Cardiac muscle cell (in vitro differentiated cells and primary cell): ENCODE measurements at regions not wholly inside any gene's neighbourhood (a gene's known extent, or its start where the extent isn't known, plus 50 kb on each side); places are given as distances from the start of the nearest gene placed in this dataset.

ENCODE experiments used
- DNase-seq, 2 donors: peaks; one replicate each; pipeline versions ENCODE4 v3.0.0 to v3.0.0-alpha.2; 2010 to 2017; ENCODE audit warnings: low read depth in 1 of 2, low spot score in 1 of 2
- H3K27ac ChIP-seq: fragments of 200-600 bp; sonication (generic); 2 replicates; pipeline ENCODE4 v1.5.1; 2016
- H3K27me3 ChIP-seq: fragments of 200-600 bp; sonication (generic); 2 replicates; pipeline ENCODE4 v1.6.0; 2016; ENCODE audit warnings: control low read depth
- H3K36me3 ChIP-seq: fragments of 200-600 bp; sonication (generic); 2 replicates; pipeline ENCODE4 v1.5.1; 2016; ENCODE audit warnings: control low read depth
- H3K4me1 ChIP-seq: fragments of 200-600 bp; sonication (generic); 2 replicates; pipeline ENCODE4 v1.8.1; 2017; ENCODE audit warnings: low read depth, mild to moderate bottlenecking, mixed run types
- H3K4me3 ChIP-seq: fragments of 200-600 bp; sonication (generic); 2 replicates; pipeline ENCODE4 v1.5.1; 2016; ENCODE audit warnings: mild to moderate bottlenecking
- H3K9me3 ChIP-seq: fragments of 200-600 bp; sonication (generic); 2 replicates; pipeline ENCODE4 v1.5.1; 2017; ENCODE audit warnings: low read depth, mild to moderate bottlenecking, control low read depth
- TF ChIP-seq, protein P1 (sequence below): IDR thresholded peaks from 2 replicates; pipeline ENCODE4 v1.5.1; 2012; ENCODE audit warnings: low read depth, mild to moderate bottlenecking, low read length

DNA sequence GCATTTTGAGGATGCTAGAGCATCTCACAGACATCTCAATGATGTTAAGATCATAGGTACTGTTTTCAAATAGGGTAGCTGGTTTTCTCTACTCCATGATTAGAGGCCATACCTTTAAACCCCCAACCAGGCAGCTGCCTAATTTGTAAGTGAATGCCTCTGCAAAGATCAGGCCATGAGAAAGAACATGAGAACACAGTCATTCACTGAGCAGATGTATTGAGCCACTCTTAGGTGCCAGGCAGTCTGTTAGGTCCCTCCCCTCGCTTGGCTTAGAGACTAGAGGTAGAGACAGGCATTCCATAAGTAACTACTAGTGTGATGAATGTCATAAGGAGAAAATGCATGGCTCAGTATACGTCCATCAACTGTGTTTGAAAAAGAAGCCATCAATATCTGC lies 410.0 kb downstream of the FGF9 start:
- no peaks in the 10 kb centered on the region for H3K27me3 ChIP-seq
- H3K36me3 ChIP-seq = no peaks in the 10 kb centered on the region
- H3K4me3 ChIP-seq = no peak overlapping the region
- TF ChIP-seq, protein P1, sequence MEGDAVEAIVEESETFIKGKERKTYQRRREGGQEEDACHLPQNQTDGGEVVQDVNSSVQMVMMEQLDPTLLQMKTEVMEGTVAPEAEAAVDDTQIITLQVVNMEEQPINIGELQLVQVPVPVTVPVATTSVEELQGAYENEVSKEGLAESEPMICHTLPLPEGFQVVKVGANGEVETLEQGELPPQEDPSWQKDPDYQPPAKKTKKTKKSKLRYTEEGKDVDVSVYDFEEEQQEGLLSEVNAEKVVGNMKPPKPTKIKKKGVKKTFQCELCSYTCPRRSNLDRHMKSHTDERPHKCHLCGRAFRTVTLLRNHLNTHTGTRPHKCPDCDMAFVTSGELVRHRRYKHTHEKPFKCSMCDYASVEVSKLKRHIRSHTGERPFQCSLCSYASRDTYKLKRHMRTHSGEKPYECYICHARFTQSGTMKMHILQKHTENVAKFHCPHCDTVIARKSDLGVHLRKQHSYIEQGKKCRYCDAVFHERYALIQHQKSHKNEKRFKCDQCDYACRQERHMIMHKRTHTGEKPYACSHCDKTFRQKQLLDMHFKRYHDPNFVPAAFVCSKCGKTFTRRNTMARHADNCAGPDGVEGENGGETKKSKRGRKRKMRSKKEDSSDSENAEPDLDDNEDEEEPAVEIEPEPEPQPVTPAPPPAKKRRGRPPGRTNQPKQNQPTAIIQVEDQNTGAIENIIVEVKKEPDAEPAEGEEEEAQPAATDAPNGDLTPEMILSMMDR = no peak
- H3K4me1 ChIP-seq = no peaks in the 10 kb centered on the region
- no peak overlapping the region for H3K27ac ChIP-seq
- no peak for DNase-seq
- no peaks in the 10 kb centered on the region for H3K9me3 ChIP-seq

DNA sequence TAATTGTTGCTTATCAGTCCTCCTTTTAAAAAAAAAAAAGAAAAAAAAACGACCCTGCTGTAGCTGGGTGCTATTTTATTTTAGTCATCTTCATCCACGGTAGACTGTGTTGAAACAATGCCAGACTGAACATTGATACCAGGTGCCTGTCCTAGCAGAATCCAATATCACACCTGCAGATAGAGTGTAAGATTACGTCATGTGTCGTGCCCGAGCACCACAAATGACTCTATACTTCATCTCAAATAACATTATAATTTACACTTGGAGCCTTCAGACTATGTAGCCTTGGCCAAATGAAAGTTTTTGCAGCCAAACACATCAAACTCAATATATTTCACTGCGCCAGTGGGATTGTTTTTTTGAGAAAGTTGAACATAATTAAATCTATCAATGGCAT lies 410.6 kb downstream of the FGF9 start:
- no peaks in the 10 kb centered on the region for H3K9me3 ChIP-seq

DNA sequence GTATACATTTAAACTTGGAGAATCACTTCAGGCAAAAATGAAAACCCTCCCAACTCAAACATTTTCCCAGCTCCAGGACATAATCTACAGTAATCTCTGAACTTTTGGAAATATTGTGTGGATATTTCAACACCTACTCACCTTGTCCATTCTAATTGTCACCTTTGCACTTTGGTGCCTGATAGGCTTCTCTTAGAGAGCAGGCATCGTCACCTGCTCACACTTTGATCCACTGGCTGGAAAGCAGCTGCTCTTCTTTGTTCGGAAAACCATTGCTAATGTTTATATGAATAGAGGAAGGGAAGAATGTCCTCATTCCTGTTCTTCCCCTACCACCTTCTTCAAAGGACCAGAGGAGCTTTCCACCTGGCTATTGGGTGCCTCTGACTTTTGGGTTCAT lies 411.2 kb downstream of the FGF9 start:
- TF ChIP-seq, protein P1 = no peak
- no peak for DNase-seq
- H3K4me3 ChIP-seq = no peak overlapping the region
- no peak overlapping the region for H3K27ac ChIP-seq
- H3K36me3 ChIP-seq = no peaks in the 10 kb centered on the region
- no peaks in the 10 kb centered on the region for H3K9me3 ChIP-seq
- no peaks in the 10 kb centered on the region for H3K27me3 ChIP-seq
- no peaks in the 10 kb centered on the region for H3K4me1 ChIP-seq

More for the DNA sequence above, 410.6 kb downstream of the FGF9 start:
- Histone ChIP-seq H3K4me1 (no peaks in the 10 kb centered on the region), H3K4me3 (no peak overlapping the region), H3K27me3 (no peaks in the 10 kb centered on the region), H3K36me3 (no peaks in the 10 kb centered on the region), H3K27ac (no peak overlapping the region)
- DNase-seq = no peak
- TF ChIP-seq, protein P1 = no peak

DNA sequence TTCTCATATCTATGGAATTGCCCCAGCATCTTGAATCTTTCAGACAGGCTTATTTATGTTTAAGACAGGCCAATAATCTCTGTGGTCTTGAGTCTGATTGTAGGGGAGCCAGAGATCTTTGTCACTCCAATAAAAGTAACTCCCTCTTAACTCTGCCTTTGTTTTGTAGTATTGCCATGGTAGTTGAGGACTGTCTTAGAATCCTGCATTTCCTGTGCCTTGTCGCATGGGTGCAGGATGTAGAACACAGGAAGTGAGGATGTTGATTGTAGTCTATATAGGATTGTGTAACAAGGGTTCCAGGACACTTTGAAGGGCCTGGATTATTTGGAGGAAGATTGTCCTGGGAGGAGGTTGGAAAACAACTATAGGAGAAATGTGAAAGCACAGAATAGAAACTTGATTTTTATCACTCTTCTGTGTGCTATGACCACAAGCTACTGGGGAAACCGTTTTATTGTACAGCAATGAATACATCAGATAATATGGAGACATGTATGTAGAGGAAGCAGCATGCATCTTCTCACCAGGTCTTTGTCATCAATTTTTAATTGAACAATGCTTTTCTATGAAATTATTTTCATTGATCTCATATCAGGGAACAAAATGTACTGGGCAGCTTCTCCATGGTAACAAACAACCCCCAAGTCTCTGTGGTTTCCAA lies 411.7 kb downstream of the FGF9 start:
- TF ChIP-seq, protein P1 = no peak
- no peaks in the 10 kb centered on the region for H3K36me3 ChIP-seq
- no peaks in the 10 kb centered on the region for H3K27me3 ChIP-seq

DNA sequence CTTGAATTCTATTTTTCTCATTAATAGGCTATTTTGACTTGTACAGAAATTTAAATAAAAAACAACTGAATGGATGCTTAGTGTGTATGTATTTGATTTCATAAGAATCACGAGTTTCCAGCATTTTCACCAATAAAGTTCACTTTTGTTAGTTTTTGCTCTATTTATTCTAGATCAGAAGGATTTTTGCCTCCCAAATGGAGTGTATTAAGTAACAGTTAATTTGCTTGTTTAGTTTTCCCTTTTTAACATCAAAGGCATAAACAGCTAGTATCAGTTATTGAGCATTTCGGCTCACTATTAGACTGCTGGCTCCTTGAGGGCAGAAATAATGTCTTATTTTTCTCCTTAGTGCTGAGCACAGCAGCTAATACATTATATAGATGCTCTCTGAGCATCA lies 414.1 kb downstream of the FGF9 start:
- H3K27me3 ChIP-seq = no peaks in the 10 kb centered on the region
- no peaks in the 10 kb centered on the region for H3K36me3 ChIP-seq
- no peak overlapping the region for H3K4me3 ChIP-seq
- H3K4me1 ChIP-seq = no peaks in the 10 kb centered on the region
- no peak for DNase-seq
- no peaks in the 10 kb centered on the region for H3K9me3 ChIP-seq
- TF ChIP-seq, protein P1 = no peak
- no peak overlapping the region for H3K27ac ChIP-seq

More for the DNA sequence above, 411.7 kb downstream of the FGF9 start:
- no peaks in the 10 kb centered on the region for H3K4me1 ChIP-seq
- no peaks in the 10 kb centered on the region for H3K9me3 ChIP-seq
- H3K4me3 ChIP-seq = no peak overlapping the region
- no peak for DNase-seq
- no peak overlapping the region for H3K27ac ChIP-seq
